SK-N-MC (cell line): ENCODE measurements at regions not wholly inside any gene's neighbourhood (a gene's known extent, or its start where the extent isn't known, plus 50 kb on each side); places are given as distances from the start of the nearest gene placed in this dataset.
"Not testable (repeated sequence)": the region's sequence is repeated elsewhere in the genome, so short reads cannot be mapped to it uniquely, and the experiment has no call there.

Experiments
- DNase-seq: peaks from one replicate; pipeline ENCODE4 v3.0.0-alpha.2; 2011; ENCODE audit warnings: low read depth, low spot score
- H3K27ac ChIP-seq: fragments of 200-600 bp; sonication (generic); 2 replicates; pipeline ENCODE4 v1.5.1; 2016; ENCODE audit warnings: mixed run types
- H3K36me3 ChIP-seq: fragments of 200-600 bp; sonication (generic); 2 replicates; pipeline ENCODE4 v1.6.1; 2017; ENCODE audit warnings: antibody characterized with exemption, low read length, mixed read lengths; ENCODE audit not compliant: insufficient read depth
- H3K4me3 ChIP-seq: fragments of 200-600 bp; sonication (generic); 2 replicates; pipeline ENCODE4 v1.5.1; 2016
- H3K9ac ChIP-seq: fragments of 200-600 bp; sonication (generic); 2 replicates; pipeline ENCODE4 v1.8.0; 2017; ENCODE audit warnings: mixed run types, mixed read lengths; ENCODE audit not compliant: insufficient read length
- H3K9me3 ChIP-seq: fragments of 200-600 bp; sonication (generic); 2 replicates; pipeline ENCODE4 v1.6.1; 2017; ENCODE audit warnings: low read depth, mild to moderate bottlenecking, antibody characterized with exemption, low read length, moderate library complexity, mixed read lengths
- EZH2 ChIP-seq: fragments of 200-600 bp; sonication (generic); IDR thresholded peaks from one replicate; pipeline ENCODE4 v1.6.1; 2017; ENCODE audit warnings: antibody characterized with exemption
- FOXP2 ChIP-seq: optimal IDR thresholded peaks from 2 replicates; pipeline ENCODE3; 2011; ENCODE audit warnings: mild to moderate bottlenecking, moderate library complexity; ENCODE audit not compliant: insufficient read depth; ENCODE audit errors: extremely low read length, control extremely low read depth
- POLR2AphosphoS5 ChIP-seq: IDR thresholded peaks from 2 replicates; pipeline ENCODE4 v1.6.1; 2012; ENCODE audit warnings: mild to moderate bottlenecking, low read depth, low read length, borderline replicate concordance

- Histone ChIP-seq H3K9me3 (no peaks in the 10 kb centered on the region), H3K36me3 (no peaks in the 10 kb centered on the region), H3K27ac (no peak overlapping the region), H3K4me3 (no peak overlapping the region), H3K9ac (no peak overlapping the region)
- TF ChIP-seq POLR2AphosphoS5 (no peak), EZH2 (no peak), FOXP2 (no peak)
- no peak for DNase-seq
Measured at GRCh38 chr1:34367954-34368353, 191.2 kb downstream of the C1orf94 start.

GRCh38 chr1:34369701-34370455 lies 193.2 kb downstream of the C1orf94 start:
- TF ChIP-seq EZH2 (no peak), POLR2AphosphoS5 (no peak), FOXP2 (no peak)
- Histone ChIP-seq H3K9me3 (no peaks in the 10 kb centered on the region), H3K27ac (no peak overlapping the region), H3K36me3 (no peaks in the 10 kb centered on the region), H3K4me3 (no peak overlapping the region), H3K9ac (no peak overlapping the region)
- DNase-seq = no peak

GRCh38 chr1:34370748-34371147 lies 194.0 kb downstream of the C1orf94 start:
- no peaks in the 10 kb centered on the region for H3K9me3 ChIP-seq
- TF ChIP-seq EZH2 = no peak
- no peak for TF ChIP-seq POLR2AphosphoS5
- no peak for TF ChIP-seq FOXP2
- no peak overlapping the region for H3K4me3 ChIP-seq
- H3K36me3 ChIP-seq = no peaks in the 10 kb centered on the region
- H3K9ac ChIP-seq = no peak overlapping the region
- H3K27ac ChIP-seq = no peak overlapping the region
- DNase-seq = no peak

- not testable (repeated sequence) for H3K27ac ChIP-seq, H3K9ac ChIP-seq, DNase-seq, H3K9me3 ChIP-seq, H3K36me3 ChIP-seq, H3K4me3 ChIP-seq
Measured at GRCh38 chr1:34371179-34371578, 194.5 kb downstream of the C1orf94 start.

- Histone ChIP-seq H3K9ac (no peak overlapping the region), H3K27ac (no peak overlapping the region), H3K4me3 (no peak overlapping the region), H3K36me3 (no peaks in the 10 kb centered on the region), H3K9me3 (no peaks in the 10 kb centered on the region)
- TF ChIP-seq EZH2 = no peak
- no peak for TF ChIP-seq FOXP2
- no peak for TF ChIP-seq POLR2AphosphoS5
- no peak for DNase-seq
Measured at GRCh38 chr1:34371829-34372532, 195.3 kb downstream of the C1orf94 start.

- Histone ChIP-seq H3K36me3 (no peaks in the 10 kb centered on the region), H3K27ac (no peak overlapping the region), H3K9ac (no peak overlapping the region), H3K9me3 (no peaks in the 10 kb centered on the region), H3K4me3 (no peak overlapping the region)
- TF ChIP-seq EZH2 = no peak
- no peak for TF ChIP-seq POLR2AphosphoS5
- no peak for TF ChIP-seq FOXP2
- no peak for DNase-seq
Measured at GRCh38 chr1:34372891-34373290, 196.2 kb downstream of the C1orf94 start.

- no peak overlapping the region for H3K27ac ChIP-seq
- H3K4me3 ChIP-seq = no peak overlapping the region
- no peaks in the 10 kb centered on the region for H3K9me3 ChIP-seq
- DNase-seq = no peak
- no peaks in the 10 kb centered on the region for H3K36me3 ChIP-seq
- no peak overlapping the region for H3K9ac ChIP-seq
- TF ChIP-seq EZH2 = no peak
- no peak for TF ChIP-seq FOXP2
- no peak for TF ChIP-seq POLR2AphosphoS5
Measured at GRCh38 chr1:34373912-34374311, 197.2 kb downstream of the C1orf94 start.

GRCh38 chr1:34376531-34376930 lies 199.8 kb downstream of the C1orf94 start:
- Histone ChIP-seq H3K36me3 (no peaks in the 10 kb centered on the region), H3K9me3 (no peaks in the 10 kb centered on the region), H3K9ac (no peak overlapping the region), H3K4me3 (no peak overlapping the region), H3K27ac (no peak overlapping the region)
- TF ChIP-seq EZH2 (no peak), POLR2AphosphoS5 (no peak), FOXP2 (no peak)
- no peak for DNase-seq
